ENCODE measurements at regions not wholly inside any gene's neighbourhood (a gene's known extent, or its start where the extent isn't known, plus 50 kb on each side); places are given as distances from the start of the nearest gene placed in this dataset.

DNA sequence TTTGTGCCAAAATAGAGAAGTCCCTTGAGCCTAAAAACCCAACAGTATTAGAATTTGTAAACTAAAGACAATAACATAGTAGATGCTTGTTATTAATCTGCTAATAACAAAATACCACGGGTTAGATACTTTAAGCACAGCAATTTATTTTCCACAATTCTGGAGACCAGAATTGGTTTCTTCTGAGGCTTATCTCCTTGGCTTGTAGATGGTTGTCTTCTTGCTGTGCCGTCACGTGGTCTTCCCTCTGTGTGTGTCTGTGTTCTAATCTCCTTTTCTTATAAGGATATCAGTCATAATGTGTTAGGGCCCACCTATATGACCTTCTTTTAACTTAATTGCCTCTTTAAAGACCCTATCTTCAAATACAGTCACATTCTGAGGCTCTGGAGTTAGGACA is 260.1 kb downstream of the CYRIA start:
- H3K4me1 ChIP-seq (ENCODE audit: control insufficient read depth in 5 of 5, insufficient read depth in 5 of 5, low read length in 5 of 5): peaks cover 0 to 6% (median 0%) of the 10 kb centered on the region in 5 donors
- H3K27ac ChIP-seq (ENCODE audit: low read depth in 1 of 2, low read length in 1 of 2): no peak overlapping the region
- no peaks in the 10 kb centered on the region for H3K36me3 ChIP-seq (ENCODE audit: control insufficient read depth in 4 of 4, insufficient read depth in 4 of 4, low read length in 4 of 4)
- H3K27me3 ChIP-seq (ENCODE audit: control insufficient read depth in 3 of 3, insufficient read depth in 3 of 3, low read length in 2 of 3): no peaks in the 10 kb centered on the region
- ATAC-seq (ENCODE audit: insufficient read depth, low FRiP score): no peak
- 82 to 83% methylated on average over 3 of the region's 3 CpGs for WGBS, 2 donors
- TF ChIP-seq, protein P1, sequence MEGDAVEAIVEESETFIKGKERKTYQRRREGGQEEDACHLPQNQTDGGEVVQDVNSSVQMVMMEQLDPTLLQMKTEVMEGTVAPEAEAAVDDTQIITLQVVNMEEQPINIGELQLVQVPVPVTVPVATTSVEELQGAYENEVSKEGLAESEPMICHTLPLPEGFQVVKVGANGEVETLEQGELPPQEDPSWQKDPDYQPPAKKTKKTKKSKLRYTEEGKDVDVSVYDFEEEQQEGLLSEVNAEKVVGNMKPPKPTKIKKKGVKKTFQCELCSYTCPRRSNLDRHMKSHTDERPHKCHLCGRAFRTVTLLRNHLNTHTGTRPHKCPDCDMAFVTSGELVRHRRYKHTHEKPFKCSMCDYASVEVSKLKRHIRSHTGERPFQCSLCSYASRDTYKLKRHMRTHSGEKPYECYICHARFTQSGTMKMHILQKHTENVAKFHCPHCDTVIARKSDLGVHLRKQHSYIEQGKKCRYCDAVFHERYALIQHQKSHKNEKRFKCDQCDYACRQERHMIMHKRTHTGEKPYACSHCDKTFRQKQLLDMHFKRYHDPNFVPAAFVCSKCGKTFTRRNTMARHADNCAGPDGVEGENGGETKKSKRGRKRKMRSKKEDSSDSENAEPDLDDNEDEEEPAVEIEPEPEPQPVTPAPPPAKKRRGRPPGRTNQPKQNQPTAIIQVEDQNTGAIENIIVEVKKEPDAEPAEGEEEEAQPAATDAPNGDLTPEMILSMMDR (IDR thresholded peaks at IDR 0.05; ENCODE audit: control extremely low read depth, extremely low read depth): no peak
- H3K9me3 ChIP-seq (ENCODE audit: control insufficient read depth in 4 of 4, insufficient read depth in 3 of 4, low read length in 3 of 4): peaks cover 0 to 1% (median 0%) of the 10 kb centered on the region in 4 donors
- H3K9ac ChIP-seq (ENCODE audit: insufficient read depth in 1 of 2, low read length in 2 of 2): no peak overlapping the region
- no peak for DNase-seq
- no peak overlapping the region for H3K4me3 ChIP-seq

DNA sequence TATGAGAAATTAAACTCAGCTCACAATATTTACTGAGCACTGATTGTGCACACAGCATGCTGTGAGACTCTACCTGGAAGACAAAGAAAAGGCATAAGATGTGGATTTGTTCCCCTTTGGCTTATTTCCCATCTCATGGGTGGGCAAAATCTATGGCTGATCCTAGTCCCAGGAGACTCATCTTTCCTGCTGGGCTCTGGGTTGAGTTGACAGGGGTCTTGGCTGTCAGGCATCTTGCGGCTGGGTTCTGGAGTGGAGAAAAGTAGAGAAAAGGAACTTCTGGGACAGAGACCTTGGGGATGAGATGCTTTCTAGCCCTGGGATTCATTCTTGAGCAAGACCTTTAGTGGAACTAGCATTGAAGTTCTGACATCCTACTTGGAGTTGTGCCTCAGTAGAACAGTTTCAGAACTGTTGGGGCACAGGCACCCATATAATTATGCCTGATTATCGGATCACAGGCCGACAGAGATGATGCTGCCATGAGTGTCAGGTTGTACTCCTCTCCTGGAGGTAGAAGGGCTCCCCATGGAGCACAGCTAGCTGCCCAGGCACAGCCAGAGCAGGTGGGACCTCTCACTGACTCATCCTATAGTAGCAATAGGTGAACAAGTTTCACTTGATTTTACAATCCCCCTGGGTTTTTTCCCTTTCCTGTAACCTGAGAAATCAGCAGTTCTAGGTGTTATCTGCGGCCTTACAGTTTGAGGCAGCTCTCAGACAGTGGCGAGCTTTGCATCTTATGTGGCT is 260.9 kb downstream of the CYRIA start:
- no peaks in the 10 kb centered on the region for H3K27me3 ChIP-seq (ENCODE audit: control insufficient read depth in 3 of 3, insufficient read depth in 3 of 3, low read length in 2 of 3)
- H3K9ac ChIP-seq (ENCODE audit: insufficient read depth in 1 of 2, low read length in 2 of 2): no peak overlapping the region
- TF ChIP-seq, protein P1 (IDR thresholded peaks at IDR 0.05; ENCODE audit: control extremely low read depth, extremely low read depth): no peak
- no peaks in the 10 kb centered on the region for H3K36me3 ChIP-seq (ENCODE audit: control insufficient read depth in 4 of 4, insufficient read depth in 4 of 4, low read length in 4 of 4)
- H3K9me3 ChIP-seq (ENCODE audit: control insufficient read depth in 4 of 4, insufficient read depth in 3 of 4, low read length in 3 of 4): peaks cover 0 to 1% (median 0%) of the 10 kb centered on the region in 4 donors
- H3K27ac ChIP-seq (ENCODE audit: low read depth in 1 of 2, low read length in 1 of 2): no peak overlapping the region
- peaks cover 0 to 13% (median 3%) of the 10 kb centered on the region in 5 donors for H3K4me1 ChIP-seq (ENCODE audit: control insufficient read depth in 5 of 5, insufficient read depth in 5 of 5, low read length in 5 of 5)
- DNase-seq: no peak
- ATAC-seq (ENCODE audit: insufficient read depth, low FRiP score): no peak
- H3K4me3 ChIP-seq: no peak overlapping the region
- 91% methylated on average over 5 of the region's 5 CpGs for WGBS, 2 donors

GRCh38 chr2:16404146-16404545 is 261.5 kb downstream of the CYRIA start:
- H3K27ac ChIP-seq (ENCODE audit: low read depth in 1 of 2, low read length in 1 of 2): no peak overlapping the region
- WGBS, 2 donors: 83 to 88% methylated on average over 3 of the region's 3 CpGs
- H3K9ac ChIP-seq (ENCODE audit: insufficient read depth in 1 of 2, low read length in 2 of 2): no peak overlapping the region
- H3K4me3 ChIP-seq: no peak overlapping the region
- DNase-seq: no peak
- H3K27me3 ChIP-seq (ENCODE audit: control insufficient read depth in 3 of 3, insufficient read depth in 3 of 3, low read length in 2 of 3): no peaks in the 10 kb centered on the region
- H3K9me3 ChIP-seq (ENCODE audit: control insufficient read depth in 4 of 4, insufficient read depth in 3 of 4, low read length in 3 of 4): peaks cover 0 to 1% (median 0%) of the 10 kb centered on the region in 4 donors
- H3K36me3 ChIP-seq (ENCODE audit: control insufficient read depth in 4 of 4, insufficient read depth in 4 of 4, low read length in 4 of 4): no peaks in the 10 kb centered on the region
- H3K4me1 ChIP-seq (ENCODE audit: control insufficient read depth in 5 of 5, insufficient read depth in 5 of 5, low read length in 5 of 5): peaks cover 0 to 13% (median 3%) of the 10 kb centered on the region in 5 donors
- no peak for ATAC-seq (ENCODE audit: insufficient read depth, low FRiP score)
- TF ChIP-seq, protein P1 (IDR thresholded peaks at IDR 0.05; ENCODE audit: control extremely low read depth, extremely low read depth): no peak
